SKM-1 (cell line): ENCODE measurements at regions not wholly inside any gene's neighbourhood (a gene's known extent, or its start where the extent isn't known, plus 50 kb on each side); places are given as distances from the start of the nearest gene placed in this dataset.
A peak's percentile ranks its signal among the peaks of the same experiment; 100 is the strongest.
"Not testable (repeated sequence)": the region's sequence is repeated elsewhere in the genome, so short reads cannot be mapped to it uniquely, and the experiment has no call there.

Source experiments
- DNase-seq: peaks from one replicate; lab custom pipeline; 2025; ENCODE audit not compliant: unreplicated experiment; lab: John Stamatoyannopoulos, UW

DNA sequence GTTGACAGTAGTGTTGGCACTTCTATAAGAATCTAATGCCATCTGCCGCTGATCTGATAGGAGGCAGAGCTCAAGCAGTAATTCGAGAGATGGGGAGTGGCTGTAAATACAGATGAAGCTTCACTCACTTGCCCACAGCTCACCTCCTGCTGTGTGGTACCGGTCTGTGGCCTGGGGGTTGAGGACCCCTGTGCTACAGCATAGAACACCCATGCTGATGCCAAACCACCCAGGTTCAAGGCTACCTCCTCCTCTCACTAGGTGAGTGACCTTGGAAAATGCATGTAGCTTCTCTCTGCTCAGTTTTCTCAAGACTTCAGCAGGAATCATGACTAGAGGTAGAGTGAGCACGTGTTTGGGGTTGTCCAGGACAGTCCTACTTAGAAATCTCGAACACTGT is 263.4 kb downstream of the SH3BP4 start:
- no peak for DNase-seq

DNA sequence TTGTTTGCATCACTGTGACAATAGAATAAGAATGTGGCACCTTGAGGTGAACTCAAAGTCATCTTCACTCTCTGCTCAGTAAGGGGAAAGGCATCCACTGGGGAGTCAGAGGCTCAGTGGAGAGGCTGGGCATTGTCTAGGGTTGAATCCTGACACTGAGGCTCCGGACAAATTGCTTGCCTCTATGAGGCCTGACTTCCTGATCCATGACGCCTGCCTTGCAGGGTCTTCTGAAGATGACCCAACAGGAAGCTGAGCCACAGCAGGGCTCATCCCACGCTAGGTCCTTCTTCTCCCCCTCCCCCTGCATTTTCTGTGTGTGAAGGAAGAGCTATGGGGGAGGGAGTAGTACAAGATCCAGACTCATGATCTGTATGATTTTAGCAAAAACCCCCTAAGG is 265.1 kb downstream of the SH3BP4 start:
- no peak for DNase-seq

GRCh38 chr2:235217846-235218245 is 266.0 kb downstream of the SH3BP4 start:
- DNase-seq: no peak

- DNase-seq: peak; percentile 4
These were observed 266.7 kb downstream of the SH3BP4 start for GRCh38 chr2:235218486-235218907.

GRCh38 chr2:235219048-235219447 is 267.2 kb downstream of the SH3BP4 start:
- no peak for DNase-seq

DNA sequence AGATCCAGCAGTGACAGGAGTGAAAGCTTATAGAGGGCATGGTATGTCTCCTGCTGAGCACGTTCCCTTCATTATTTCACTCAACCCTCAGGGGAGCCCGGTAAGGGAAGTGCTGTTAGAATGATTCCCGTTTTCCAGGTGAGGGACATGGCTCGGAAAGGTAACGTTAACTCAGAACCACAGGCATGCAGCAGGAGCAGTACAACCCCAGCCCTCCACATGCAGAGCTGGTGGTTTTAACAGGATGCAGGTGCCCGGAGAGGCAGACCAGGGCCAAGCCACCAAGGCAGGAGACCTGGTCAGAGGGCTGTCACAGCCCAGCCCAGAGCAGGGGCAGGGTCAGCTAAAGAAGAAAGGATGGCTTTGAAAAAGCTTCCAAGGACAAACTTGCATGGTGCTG is 268.5 kb downstream of the SH3BP4 start:
- no peak for DNase-seq

DNA sequence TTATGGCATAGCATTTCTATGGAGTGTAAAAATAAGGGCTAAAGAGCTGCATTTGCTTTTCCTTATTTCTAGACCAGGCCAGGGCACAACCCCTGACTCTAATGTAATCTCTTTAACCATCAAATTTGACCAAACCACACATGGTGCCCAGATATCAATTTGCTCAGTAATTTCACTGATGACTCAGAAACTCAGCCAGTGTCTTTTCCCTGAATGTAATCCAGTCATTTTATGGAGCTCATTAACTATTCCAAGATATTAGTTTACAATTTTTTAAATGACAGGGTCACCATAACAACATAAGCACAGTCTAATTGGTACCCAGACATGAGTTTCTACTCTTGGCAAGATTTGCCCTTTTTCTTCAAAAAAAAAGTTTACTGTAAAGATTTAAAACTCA is 270.8 kb upstream of the AGAP1 start:
- no peak for DNase-seq

GRCh38 chr2:235224410-235224809 is 269.4 kb upstream of the AGAP1 start:
- DNase-seq: no peak

DNA sequence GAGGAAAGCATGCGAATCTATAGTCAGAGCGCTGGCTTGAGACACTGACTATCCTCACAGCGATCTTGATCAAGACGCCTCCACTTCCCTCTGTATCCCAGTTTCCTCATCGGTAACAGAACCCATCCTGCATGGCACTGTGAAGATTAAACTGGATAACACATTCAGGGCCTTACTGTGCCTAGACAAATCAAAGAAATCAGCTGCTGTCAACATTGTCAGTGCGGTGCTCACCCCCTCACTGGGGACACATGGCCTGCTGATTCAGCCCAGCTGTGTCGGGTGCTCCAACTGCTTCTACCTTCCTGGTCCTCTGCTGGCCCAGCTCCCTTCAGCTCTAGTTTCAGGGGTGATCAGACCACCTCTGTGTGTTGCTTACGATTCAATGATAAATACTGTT is 268.6 kb upstream of the AGAP1 start:
- no peak for DNase-seq

GRCh38 chr2:235227590-235227989 is 266.3 kb upstream of the AGAP1 start:
- DNase-seq: no peak

DNA sequence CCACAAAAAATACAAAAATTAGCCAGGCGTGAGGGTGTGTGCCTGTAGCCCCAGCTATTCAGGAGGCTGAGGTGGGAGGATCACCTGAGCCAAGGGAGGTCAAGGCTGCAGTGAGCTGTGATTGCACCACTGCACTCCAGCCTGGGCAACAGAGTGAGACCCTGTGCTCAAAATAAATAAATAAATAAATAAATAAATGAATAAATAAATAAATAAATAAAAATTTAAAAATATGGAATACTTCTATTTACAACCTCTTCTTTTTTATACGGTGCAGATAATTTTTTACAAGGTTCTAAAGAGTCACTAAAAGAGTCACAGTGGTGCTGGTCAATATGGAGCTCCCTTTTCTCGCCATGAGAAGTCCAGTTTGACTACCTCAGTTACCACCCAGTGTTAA is 265.4 kb upstream of the AGAP1 start:
- not testable (repeated sequence) for DNase-seq

- DNase-seq: no peak
These were observed 264.6 kb upstream of the AGAP1 start for GRCh38 chr2:235229236-235229635.

DNA sequence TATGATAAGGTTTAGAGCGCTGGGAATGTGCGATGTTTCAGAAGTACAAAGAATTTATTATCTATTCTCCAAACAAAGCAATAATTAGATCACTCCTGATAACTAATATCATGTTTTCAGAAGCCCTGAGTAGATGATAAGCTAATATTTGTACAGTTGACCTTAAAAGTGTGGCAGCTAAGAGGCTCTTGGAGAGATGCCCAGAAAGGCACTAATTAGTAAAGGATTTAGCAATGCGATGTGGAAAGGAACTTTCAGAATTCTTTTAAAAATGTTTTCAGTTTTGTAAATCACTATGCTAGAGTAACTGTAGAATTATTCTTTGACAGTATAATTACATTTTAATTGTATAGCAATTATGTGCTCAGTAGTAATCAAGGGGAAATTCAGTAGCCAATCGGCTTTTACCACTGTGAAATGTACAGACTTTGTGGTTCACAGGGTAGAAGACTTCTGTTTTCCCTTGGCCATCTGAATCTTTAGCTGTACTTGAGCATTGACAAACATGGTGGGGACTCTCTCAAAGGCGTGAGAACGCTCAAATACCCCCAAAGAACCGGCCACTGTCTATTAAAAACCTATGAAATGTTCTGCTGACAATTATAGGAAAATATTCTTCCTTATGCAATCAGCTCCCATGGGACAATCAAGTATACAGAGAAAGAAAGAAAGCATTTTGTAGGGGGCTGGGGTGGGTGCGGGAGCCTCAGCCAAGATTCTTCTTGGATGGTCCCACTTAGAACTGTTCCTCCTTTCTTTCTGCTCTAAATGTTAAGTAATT is 262.8 kb upstream of the AGAP1 start:
- no peak for DNase-seq

DNA sequence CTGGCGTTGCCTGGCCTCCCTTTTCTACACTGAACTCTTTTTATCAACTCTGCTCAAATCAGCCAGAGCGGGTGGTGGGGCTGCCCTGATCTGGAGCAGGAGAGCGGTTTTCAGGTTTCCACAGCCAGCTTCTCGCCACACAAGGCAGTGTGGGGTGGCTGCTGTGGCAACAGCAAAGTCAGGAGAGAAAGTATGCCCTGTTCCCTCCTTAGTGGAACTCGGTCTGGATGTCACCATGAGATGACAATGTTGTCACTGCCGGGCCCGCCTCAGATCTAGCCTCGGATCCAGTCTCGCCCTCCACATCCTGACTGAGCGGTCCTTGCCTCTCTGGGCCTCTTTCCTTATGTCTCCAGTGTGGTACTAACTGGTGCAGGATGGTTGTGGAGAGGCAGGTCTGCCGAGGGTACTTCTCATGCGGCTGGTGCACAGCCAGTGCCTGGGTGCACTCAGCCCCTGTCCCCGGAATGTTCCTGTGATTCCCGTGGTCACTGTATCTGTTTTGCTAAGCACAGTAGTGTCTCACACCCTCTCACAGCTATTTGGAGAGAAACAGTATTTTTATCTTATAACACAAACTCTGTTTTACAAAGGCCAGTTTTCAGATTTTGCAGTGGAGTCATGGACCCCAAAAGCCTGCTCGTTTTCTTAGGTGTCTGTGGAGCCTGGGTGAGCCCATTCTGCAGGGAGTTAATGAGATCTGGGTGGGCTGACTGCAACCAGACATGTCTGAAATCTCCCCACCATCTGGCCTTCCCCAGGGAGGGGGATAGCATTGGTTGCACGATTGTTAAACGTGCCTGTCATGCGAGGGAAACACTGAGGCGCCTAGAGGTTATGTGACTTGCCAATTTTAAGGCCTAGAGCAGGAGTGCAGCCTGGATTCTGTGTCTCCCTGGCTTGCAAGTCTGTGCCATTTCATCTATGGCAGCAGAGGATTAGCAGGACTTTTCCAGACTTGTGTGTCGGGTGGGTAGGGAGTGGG is 261.1 kb upstream of the AGAP1 start:
- no peak for DNase-seq

- no peak for DNase-seq
These were observed 259.1 kb upstream of the AGAP1 start for GRCh38 chr2:235234736-235235135.

GRCh38 chr2:235235977-235236767 is 257.7 kb upstream of the AGAP1 start:
- no peak for DNase-seq

DNA sequence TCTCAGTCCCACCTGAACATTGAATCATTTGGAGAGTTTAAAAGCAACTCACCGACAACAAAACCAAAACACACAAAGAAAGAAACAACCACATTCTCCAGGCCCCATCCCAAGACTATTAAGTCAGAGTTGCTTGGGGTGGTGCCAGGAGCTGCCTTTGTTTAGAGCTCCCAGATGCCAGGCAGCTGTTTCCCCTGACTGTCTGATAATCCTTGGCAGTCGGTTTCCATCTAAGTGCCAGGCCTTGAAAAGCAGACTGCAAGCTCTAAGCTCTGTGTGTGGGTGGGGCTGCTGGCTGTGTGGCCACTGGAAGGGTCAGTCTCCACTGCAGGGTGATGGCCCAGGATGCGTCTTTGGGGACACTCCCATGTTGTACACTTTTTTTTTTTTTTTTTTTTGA is 255.3 kb upstream of the AGAP1 start:
- no peak for DNase-seq

DNA sequence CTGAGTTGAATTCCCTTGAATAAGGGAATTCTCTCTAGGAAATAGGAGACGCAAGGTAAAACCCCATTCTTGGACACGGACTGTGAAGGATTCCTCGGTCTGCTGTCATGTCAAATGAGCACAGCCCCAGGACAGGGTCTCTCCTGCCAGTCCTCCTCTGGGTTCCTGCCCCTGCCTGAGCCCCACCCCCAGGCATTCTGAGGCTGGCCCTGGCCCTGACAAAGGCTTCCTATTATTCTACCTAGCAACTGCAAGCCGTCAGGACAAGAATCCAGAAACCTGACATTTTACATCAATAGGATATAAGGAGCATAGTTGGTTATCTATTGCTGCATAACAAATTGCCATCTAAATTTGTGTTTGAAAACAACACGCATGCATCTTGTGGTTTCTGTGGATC is 253.3 kb upstream of the AGAP1 start:
- DNase-seq: no peak

- DNase-seq: no peak
These were observed 249.3 kb upstream of the AGAP1 start for GRCh38 chr2:235244255-235245220.

DNA sequence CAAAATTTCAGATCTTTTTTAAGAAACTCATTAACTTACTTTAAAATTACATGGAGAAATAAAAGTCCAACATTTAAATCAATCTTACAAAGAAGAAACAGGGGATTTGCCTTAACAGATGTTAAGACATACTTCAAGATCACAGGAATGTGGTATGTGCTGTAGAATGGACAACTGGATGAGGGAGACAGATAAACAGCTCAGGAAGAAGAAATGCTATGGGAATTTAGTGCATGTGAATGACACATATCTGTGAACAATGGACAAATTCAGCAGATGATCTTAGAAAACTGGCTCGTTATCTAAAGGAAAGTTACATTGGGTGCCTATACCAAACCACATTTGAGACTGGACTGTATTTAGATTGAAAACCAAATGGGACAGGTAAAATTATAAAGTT is 246.8 kb upstream of the AGAP1 start:
- DNase-seq: no peak
